B cell (primary cell): ENCODE measurements at regions not wholly inside any gene's neighbourhood (a gene's known extent, or its start where the extent isn't known, plus 50 kb on each side); places are given as distances from the start of the nearest gene placed in this dataset.

Experiments used
- EZH2 ChIP-seq: IDR thresholded peaks from 2 replicates; pipeline ENCODE4 v1.6.1; 2012; ENCODE audit warnings: borderline replicate concordance, low read depth, mild to moderate bottlenecking, moderate library complexity, low read length; ENCODE audit not compliant: insufficient read depth, poor library complexity, severe bottlenecking
- TF ChIP-seq, protein P1 (sequence below): fragments of 200-600 bp; IDR thresholded peaks from one replicate; pipeline ENCODE4 v1.8.0; 2022; ENCODE audit warnings: antibody characterized with exemption, mild to moderate bottlenecking

DNA sequence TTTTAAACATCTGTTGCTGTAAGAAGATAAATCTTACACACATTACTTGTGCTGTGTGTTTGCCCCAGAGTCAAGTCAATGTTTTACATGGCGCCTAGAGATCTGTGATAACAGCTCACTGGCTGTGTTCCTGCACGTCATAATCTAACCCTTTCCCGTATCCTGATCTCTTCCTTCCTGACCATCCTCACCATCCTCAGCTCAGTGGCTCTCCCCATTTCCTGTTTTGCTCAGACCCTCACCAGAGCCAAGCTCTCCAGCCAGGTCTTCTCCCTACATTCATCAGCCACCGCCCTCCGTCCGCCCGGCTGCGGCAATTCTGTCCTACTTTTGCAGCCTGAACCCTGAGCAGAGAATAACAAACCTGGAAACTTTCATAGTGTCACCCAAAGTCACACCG is 824.7 kb downstream of the USP25 start:
- TF ChIP-seq, protein P1, sequence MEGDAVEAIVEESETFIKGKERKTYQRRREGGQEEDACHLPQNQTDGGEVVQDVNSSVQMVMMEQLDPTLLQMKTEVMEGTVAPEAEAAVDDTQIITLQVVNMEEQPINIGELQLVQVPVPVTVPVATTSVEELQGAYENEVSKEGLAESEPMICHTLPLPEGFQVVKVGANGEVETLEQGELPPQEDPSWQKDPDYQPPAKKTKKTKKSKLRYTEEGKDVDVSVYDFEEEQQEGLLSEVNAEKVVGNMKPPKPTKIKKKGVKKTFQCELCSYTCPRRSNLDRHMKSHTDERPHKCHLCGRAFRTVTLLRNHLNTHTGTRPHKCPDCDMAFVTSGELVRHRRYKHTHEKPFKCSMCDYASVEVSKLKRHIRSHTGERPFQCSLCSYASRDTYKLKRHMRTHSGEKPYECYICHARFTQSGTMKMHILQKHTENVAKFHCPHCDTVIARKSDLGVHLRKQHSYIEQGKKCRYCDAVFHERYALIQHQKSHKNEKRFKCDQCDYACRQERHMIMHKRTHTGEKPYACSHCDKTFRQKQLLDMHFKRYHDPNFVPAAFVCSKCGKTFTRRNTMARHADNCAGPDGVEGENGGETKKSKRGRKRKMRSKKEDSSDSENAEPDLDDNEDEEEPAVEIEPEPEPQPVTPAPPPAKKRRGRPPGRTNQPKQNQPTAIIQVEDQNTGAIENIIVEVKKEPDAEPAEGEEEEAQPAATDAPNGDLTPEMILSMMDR = no peak
- no peak for TF ChIP-seq EZH2
